Lower leg skin (tissue), 4 donors: ENCODE measurements at regions not wholly inside any gene's neighbourhood (a gene's known extent, or its start where the extent isn't known, plus 50 kb on each side); places are given as distances from the start of the nearest gene placed in this dataset.
"Not testable (repeated sequence)": the region's sequence is repeated elsewhere in the genome, so short reads cannot be mapped to it uniquely, and the experiment has no call there.

Experiments used
- DNase-seq, 2 donors: peaks; one replicate each; pipeline ENCODE4 v3.0.0-alpha.2; 2019; ENCODE audit warnings: low spot score in 2 of 2
- H3K4me3 ChIP-seq: fragments of 200-600 bp; sonication (generic); 2 replicates; pipeline ENCODE4 v1.5.1; 2017; ENCODE audit warnings: mild to moderate bottlenecking, low read depth; ENCODE audit not compliant: poor library complexity, severe bottlenecking
- CTCF ChIP-seq, 3 donors: fragments of 450-650 bp; IDR thresholded peaks; one replicate each; pipeline ENCODE4 v1.5.1; 2016; ENCODE audit warnings: antibody characterized with exemption in 3 of 3, mild to moderate bottlenecking in 3 of 3, moderate library complexity in 2 of 3
- POLR2A ChIP-seq, 2 donors: fragments of 450-650 bp; IDR thresholded peaks; one replicate each; pipeline ENCODE4 v1.6.1; 2016 to 2017; ENCODE audit warnings: antibody characterized with exemption in 2 of 2, mild to moderate bottlenecking in 1 of 2, moderate library complexity in 1 of 2
- WGBS, 2 donors: methylation state at CpG; one replicate each; pipeline ENCODE4 v1.1.5; 2018; 5-methylcytosine and 5-hydroxymethylcytosine counted together
- intact Hi-C: fragments of 100-400 bp; cut with DNase I; formaldehyde crosslinking; loops from one replicate; pipeline ENCODE4 v1.15.0; 2023; ENCODE audit warnings: low total_unique reads

- H3K4me3 ChIP-seq, result no peak overlapping the region
- TF ChIP-seq CTCF (IDR thresholded peaks at IDR 0.05), result no peak
- no peak for TF ChIP-seq POLR2A (IDR thresholded peaks at IDR 0.05)
- 75 to 84% methylated on average over 11 of the region's 11 CpGs for WGBS, 2 donors
- intact Hi-C loops, result no loop called here
- DNase-seq, result no peak
These were observed 66.0 kb upstream of the TENM4 start for GRCh38 chr11:79506734-79507344.

DNA sequence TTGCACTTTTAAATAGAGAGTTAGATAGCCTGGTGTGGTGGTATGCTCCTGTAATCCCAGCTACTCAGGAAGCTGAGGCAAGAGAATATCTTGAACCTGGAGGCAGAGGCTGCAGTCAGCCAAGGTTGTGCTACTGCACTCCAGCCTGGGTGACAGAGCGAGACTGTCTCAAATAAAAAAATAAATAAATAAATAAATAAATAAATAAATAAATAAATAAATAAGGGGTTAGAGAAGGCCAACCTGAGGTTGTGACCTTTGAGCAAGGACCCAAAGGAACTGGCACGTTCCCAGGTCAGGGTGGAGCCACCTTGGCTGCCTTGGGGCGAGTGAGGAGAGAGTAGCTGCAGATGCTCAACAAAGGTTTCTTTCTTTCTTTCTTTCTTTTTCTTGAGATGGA, 65.3 kb upstream of the TENM4 start:
- H3K4me3 ChIP-seq, result no peak overlapping the region
- intact Hi-C loops, result no loop called here
- no peak for DNase-seq
- WGBS, 2 donors, result 64 to 70% methylated on average over 3 of the region's 3 CpGs
- TF ChIP-seq POLR2A (IDR thresholded peaks at IDR 0.05) (no peak), CTCF (IDR thresholded peaks at IDR 0.05) (no peak)

DNA sequence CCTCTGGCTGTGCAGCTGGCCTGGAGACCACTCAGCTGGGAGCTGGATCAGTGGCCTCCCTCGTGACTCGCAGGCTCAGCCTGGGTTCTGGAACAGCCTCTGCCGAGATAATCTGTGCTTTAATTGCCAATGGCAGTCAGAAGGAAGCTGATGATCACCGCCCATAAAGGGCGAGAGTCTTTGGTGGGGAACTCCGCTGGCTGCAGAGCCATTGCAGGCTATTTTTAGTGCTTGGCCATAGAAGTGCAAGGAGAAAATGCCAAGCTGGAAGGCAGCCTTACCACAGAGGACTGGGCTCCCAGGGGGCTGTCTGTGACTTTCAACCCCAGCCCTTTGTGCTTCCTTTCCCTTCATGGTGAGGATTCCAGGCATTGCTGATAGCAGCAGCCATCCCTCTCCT, 62.2 kb upstream of the TENM4 start:
- no peak overlapping the region for H3K4me3 ChIP-seq
- TF ChIP-seq CTCF (IDR thresholded peaks at IDR 0.05) (no peak), POLR2A (IDR thresholded peaks at IDR 0.05) (no peak)
- intact Hi-C loops, result no loop called here
- WGBS, 2 donors, result 53 to 64% methylated on average over 6 of the region's 6 CpGs
- no peak for DNase-seq

- intact Hi-C loops, result no loop called here
- no peak overlapping the region for H3K4me3 ChIP-seq
- no peak for DNase-seq
- no peak for TF ChIP-seq POLR2A (IDR thresholded peaks at IDR 0.05)
- TF ChIP-seq CTCF (IDR thresholded peaks at IDR 0.05), result no peak
- WGBS, 2 donors, result 71 to 96% methylated on average over 4 of the region's 4 CpGs
These were observed 60.9 kb upstream of the TENM4 start for GRCh38 chr11:79501707-79502106.

DNA sequence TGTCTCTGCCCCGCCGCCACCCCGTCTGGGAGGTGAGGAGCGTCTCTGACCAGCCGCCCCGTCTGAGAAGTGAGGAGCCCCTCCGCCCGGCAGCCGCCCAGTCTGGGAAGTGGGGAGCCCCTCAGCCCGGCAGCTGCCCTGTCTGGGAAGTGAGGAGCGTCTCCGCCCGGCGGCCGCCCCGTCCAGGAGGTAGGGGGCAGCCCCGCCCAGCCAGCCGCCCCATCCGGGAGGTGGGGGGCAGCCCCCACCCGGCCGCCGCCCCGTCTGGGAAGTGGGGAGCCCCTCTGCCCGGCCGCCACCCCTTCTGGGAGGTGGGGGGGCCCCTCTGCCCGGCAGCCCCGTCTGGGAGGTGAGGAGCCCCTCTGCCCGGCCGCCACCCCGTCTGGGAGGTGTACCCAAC, 59.1 kb upstream of the TENM4 start:
- intact Hi-C loops, result loop anchor here (10.0 kb wide), 1 partner anchor 855 kb away; no protein-coding TSS in a partner anchor
- not testable (repeated sequence) for DNase-seq, H3K4me3 ChIP-seq
- WGBS, 2 donors, result 93% methylated on average over 7 of the region's 30 CpGs; no CpG with 5 or more reads in 1 of the 2 donors

DNA sequence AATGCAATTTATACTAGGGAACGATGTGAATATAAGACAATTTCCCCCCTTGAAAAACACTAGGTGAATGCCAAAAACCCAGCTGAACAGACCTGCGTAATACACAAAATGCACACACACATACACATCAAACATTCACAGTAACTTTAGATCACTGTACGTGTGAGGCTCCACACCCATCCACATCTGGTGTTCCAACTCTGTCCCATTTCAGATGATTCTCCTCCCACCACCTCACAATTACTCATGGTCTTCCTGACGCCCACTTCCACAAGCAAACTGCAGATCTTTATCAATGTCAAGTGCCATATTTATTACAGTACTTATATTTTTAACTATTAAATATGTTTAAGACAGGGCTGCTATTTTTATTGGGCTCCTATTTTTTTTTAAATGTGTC, 57.8 kb upstream of the TENM4 start:
- intact Hi-C loops, result loop anchor here (10.0 kb wide), 1 partner anchor 854 kb away; no protein-coding TSS in a partner anchor
- no peak for DNase-seq
- WGBS, 2 donors, result 22 to 49% methylated on average over 4 of the region's 4 CpGs
- no peak for TF ChIP-seq POLR2A (IDR thresholded peaks at IDR 0.05)
- TF ChIP-seq CTCF (IDR thresholded peaks at IDR 0.05), result no peak
- no peak overlapping the region for H3K4me3 ChIP-seq
